ENCODE measurements at regions not wholly inside any gene's neighbourhood (a gene's known extent, or its start where the extent isn't known, plus 50 kb on each side); places are given as distances from the start of the nearest gene placed in this dataset.
"Not testable (repeated sequence)": the region's sequence is repeated elsewhere in the genome, so short reads cannot be mapped to it uniquely, and the experiment has no call there.

GRCh38 chr2:48189552-48190228 is 124.8 kb upstream of the FOXN2 start:
- no peak for DNase-seq (ENCODE audit: low read depth in 2 of 2)

DNA sequence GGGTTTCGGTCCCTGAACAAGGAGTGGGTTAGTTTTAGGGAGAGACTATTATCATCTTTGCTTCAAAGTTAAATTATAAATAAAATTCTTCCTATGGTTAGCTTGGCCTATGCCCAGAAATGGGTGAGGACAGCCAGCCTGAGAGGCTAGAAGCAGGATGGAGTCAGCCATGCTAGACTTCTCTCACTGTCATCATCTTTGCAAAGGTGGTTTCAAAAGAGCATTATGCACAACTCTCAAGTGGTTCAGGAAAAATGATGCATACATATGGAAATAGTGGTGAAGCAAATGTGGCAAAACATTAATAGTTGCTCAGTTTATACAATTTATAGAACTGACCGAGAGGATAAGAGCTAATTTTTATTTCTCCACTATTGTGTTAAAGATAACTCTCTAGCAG is 124.3 kb upstream of the FOXN2 start:
- no peak for DNase-seq (ENCODE audit: low read depth in 2 of 2)

DNA sequence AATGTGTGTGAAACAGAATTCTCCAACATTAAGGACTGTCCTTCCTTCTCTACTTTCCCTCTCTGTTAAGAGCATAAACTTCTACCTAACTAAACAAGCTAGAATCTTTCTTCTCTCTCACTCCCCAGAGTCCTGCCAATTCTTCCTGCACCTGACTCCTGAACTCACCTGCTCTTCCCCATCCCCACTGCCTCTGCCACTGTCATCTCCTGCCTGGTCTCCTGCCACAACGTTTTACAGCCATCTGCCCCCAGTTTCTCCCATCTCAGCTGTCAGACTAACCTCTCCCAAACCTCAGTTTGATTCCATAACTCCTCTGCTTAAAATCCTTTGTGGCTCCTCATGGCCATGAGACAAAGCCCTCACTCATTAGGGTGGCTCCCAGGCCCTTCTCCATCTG is 119.8 kb upstream of the FOXN2 start:
- no peak for DNase-seq (ENCODE audit: low read depth in 2 of 2)

DNA sequence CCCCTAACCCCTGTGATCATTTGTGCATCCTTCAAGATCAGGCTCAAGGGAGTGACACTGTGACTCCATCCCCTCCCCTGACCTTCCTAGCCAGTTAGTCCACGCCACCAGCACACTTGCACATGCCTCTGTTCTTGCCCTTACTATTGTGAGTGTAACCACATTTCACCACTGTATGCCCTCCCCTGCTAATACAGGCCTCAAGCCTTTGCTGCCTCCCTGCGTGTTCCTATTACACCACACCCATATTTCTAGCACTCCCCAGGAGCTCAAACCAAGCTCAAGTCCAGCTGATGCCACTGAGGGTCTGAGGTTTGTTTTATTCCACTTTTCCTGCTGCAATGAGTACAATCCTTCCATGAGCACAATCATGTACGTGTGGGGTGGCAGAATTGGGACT is 119.3 kb upstream of the FOXN2 start:
- DNase-seq (ENCODE audit: low read depth in 2 of 2), result no peak

- no peak for DNase-seq (ENCODE audit: low read depth in 2 of 2)
Observed at GRCh38 chr2:48197618-48198017, 116.9 kb upstream of the FOXN2 start.

GRCh38 chr2:48198371-48198770 is 116.1 kb upstream of the FOXN2 start:
- no peak for DNase-seq (ENCODE audit: low read depth in 2 of 2)

- no peak for DNase-seq (ENCODE audit: low read depth in 2 of 2)
Observed at GRCh38 chr2:48199070-48199469, 115.4 kb upstream of the FOXN2 start.

GRCh38 chr2:48200620-48201293 is 113.7 kb upstream of the FOXN2 start:
- DNase-seq (ENCODE audit: low read depth in 2 of 2), result no peak

DNA sequence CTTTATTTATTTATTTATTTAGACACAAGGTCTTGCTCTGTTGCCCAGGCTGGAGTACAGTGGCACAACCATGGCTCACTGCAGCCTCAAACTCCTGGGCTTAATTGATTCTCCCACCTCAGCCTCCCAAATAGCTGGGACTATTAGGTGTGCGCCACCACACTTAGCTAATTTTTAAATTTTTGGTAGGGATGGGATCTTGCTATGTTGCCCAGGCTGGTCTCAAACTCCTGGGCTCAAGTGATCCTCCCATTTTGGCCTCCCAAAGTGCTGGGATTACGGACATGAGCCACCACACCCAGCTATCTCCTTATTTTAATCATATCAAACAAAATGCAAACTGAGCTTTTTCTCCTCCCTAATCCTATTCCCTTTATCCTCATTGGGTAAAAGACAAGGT is 113.0 kb upstream of the FOXN2 start:
- not testable (repeated sequence) for DNase-seq (ENCODE audit: low read depth in 2 of 2)

DNA sequence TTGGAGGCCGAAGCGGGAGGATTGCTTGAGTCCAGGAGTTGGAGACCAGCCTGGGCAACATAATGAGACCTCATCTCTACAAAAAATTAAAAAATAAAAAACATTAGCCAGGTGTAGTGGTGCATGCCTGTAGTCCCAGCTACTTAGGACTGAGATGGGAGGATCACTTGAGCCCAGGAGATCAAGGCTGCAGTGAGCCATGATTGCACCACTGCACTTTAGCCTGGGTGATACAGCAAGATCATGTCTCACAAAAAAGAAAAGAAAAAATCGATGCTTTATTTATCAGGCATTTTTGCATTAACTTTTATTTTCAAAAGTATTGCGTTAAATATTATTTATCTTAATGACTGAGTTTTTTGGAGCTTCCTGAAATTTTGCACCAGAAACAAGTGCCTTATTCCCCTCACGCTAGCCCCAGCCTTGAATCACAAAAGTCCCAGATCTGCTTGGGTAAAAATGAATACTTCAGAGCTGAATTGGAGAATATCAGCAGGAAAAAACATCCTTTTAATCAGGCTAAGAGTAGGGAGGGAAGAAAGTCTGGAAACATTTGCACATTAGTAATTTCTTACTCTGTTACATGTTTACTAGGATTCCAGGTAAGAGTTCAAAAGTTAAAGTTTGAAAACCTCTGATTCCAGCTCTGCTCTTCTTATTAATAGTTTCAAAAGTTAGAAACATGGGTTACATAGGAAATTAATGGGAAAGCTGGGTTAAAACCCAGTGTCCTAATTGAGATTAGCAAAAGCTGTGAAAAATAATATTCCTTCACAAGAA is 111.4 kb upstream of the FOXN2 start:
- DNase-seq (ENCODE audit: low read depth in 2 of 2), result no peak

- no peak for DNase-seq (ENCODE audit: low read depth in 2 of 2)
Observed at GRCh38 chr2:48203668-48204067, 110.8 kb upstream of the FOXN2 start.

DNA sequence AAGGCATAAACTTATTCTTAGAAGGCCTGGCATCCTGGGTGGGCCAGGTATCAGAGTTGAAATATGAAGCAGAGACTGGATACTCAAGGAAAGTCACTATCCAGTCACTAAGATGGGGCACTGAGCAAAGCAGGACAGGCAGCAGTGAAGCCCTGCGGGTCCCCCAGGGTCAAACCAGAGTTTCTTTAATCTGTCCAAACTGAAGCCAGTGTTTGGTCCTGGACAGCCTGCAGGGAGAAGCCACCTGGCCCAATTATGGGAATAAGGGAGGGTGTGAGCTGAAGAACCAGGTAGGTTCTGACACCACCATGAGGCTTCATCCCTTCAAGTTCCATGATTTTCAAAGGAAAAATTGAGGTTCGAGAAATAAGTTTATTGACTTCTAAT is 109.7 kb upstream of the FOXN2 start:
- no peak for DNase-seq (ENCODE audit: low read depth in 2 of 2)

- no peak for DNase-seq (ENCODE audit: low read depth in 2 of 2)
Observed at GRCh38 chr2:48205137-48205798, 109.2 kb upstream of the FOXN2 start.

- DNase-seq (ENCODE audit: low read depth in 2 of 2), result not testable (repeated sequence)
Observed at GRCh38 chr2:48206056-48206656, 108.3 kb upstream of the FOXN2 start.

DNA sequence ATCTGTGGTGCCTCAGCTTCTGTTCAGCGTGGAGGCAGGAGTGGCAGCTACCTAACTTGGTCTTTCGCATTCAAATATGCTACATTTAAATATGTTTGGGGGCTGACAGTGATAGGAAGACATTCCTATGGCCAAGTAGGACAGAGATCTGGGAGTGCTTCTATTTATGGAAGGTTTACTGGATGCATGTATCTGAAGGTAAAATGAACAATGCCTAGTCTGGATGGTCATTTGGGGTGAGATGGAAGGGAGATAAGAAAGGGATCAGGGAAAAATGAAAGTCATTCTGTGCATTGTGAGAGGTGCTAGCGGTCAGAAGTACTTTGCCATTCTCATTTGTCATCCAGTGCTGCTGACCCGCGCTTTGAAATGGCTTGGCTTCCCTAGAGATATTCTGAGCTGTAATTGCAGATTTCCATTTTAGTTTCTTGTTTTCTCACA is 107.3 kb upstream of the FOXN2 start:
- no peak for DNase-seq (ENCODE audit: low read depth in 2 of 2)

GRCh38 chr2:48207851-48208250 is 106.6 kb upstream of the FOXN2 start:
- DNase-seq (ENCODE audit: low read depth in 2 of 2), result no peak

DNA sequence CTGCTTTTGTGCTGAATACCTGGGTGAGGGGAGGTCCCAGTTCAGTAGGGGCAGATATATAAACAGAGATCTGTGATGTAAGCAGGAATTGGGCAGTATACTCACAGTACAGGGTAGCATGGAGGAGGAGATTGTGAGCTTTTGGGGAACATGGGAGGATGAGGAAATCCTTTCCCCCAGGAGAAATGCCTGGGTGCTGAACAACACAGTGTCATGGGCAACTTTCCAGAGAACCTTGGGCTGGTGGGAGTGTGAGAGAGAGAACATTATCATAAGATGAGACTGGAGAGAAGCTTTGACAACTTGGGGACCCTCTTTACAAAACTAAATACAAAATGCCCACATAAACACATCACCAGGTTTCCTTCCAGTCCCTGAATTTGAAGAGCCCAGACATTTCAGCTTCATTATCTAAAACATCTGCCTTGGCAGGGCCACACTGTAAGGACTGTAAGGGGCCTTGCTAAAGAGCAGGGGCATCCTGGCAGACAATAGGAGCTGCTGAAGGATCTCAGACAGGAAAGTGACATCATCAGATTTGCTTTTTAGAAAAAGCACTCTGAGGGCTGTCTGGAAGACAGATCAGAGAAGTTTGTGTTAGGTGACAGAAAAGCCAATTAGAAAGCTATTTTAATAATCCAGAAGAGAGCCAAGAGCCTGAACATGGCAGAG is 105.1 kb upstream of the FOXN2 start:
- DNase-seq (ENCODE audit: low read depth in 2 of 2), result no peak

DNA sequence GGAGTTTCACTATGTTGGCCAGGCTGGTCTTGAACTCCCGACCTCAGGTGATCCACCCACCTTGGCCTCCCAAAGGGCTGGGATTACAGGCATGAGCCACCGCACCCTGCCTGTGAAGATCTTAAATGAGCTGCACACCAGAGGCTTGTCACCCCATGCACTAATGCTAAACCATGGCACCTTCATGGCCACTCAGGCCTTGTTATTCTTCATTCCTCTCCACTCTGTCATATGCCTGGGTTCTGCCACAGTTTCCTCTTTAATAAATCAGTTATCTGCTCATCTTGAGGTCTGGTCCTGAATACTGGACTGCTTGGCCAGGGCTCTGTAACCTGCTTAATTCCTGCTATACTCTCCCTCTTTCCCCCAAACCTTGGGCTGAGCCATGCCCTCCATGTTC is 104.3 kb upstream of the FOXN2 start:
- DNase-seq (ENCODE audit: low read depth in 2 of 2), result no peak

DNA sequence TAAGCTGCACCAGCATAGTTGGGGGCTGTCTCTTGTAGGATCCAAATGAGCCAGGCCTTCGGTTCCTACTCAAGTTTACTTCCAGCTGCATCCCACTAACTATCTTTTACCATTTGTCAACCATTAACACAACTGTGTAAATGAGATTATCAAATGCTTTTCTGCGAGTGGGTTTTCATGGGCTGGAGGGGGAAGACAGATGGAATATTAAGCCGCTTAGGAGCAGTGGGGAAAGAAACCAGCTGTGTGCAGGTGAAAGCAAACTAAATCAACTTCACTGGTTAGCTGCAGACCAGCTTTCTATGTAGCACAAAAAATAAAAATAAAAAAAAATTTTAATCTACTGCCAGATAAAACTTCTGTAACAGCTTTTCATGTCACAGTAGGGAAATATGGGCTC is 100.8 kb upstream of the FOXN2 start:
- DNase-seq (ENCODE audit: low read depth in 2 of 2), result no peak

DNA sequence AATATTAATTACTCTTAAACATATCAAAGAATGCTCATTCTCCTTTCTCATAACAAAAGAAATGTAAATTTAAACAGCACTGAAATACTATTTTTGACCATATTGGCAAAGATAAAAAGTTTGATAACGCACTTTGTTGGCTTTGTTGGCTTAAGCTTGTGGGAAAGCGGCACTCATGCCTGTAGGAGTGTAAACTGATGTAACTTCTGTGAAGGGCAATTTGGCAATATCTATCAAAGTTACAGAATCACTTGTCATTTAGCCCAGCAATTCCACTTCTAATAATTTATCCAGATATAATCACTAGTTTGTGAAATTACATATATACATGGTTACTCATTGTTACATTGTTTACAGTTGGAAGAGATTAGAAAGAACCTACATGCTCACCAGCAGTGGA is 96.3 kb upstream of the FOXN2 start:
- no peak for DNase-seq (ENCODE audit: low read depth in 2 of 2)

DNA sequence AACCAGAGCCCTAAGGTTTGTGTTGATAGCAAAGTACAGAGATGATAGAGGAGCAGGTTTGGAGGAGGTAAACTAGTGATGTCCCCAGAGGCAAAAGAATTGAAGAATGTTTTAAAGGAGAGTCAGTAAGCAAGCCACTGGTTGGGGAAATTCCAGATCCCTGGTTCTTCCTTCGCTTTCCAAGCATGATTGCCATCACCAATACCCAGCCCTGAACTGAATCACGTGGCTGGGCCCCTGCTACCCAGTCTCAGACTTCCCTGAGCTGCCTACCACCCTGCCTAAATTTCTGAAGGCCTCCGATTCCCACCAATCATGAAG is 95.3 kb upstream of the FOXN2 start:
- no peak for DNase-seq (ENCODE audit: low read depth in 2 of 2)

Measured in stimulated activated CD4-positive, alpha-beta T cell treated with anti-CD3 and anti-CD28 coated beads, Interleukin-15, amount 100 ng/mL, for 48 hours (primary cell).